ENCODE measurements at regions not wholly inside any gene's neighbourhood (a gene's known extent, or its start where the extent isn't known, plus 50 kb on each side); places are given as distances from the start of the nearest gene placed in this dataset.

DNA sequence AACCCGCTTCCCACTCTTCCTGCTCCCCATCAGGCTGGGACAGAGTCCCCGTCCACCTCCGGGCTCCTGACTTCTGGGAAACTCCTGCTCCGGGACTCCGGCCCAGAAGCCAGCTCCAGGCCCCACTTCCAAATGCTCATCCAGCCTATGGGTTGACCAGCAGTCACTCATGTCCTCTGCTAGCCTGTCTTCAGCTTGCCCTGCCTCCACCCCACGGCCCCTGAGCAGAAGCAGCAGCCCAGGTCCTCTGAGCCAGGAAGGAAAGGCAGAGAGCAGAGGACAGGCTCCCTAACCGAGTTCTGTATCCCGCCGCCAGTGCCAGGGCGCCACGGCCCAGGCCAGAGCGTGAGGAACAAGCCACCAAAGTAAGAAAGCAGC, 86.4 kb upstream of the ID2 start:
- no peaks in the 10 kb centered on the region for H3K27me3 ChIP-seq
- TF ChIP-seq, protein P1, sequence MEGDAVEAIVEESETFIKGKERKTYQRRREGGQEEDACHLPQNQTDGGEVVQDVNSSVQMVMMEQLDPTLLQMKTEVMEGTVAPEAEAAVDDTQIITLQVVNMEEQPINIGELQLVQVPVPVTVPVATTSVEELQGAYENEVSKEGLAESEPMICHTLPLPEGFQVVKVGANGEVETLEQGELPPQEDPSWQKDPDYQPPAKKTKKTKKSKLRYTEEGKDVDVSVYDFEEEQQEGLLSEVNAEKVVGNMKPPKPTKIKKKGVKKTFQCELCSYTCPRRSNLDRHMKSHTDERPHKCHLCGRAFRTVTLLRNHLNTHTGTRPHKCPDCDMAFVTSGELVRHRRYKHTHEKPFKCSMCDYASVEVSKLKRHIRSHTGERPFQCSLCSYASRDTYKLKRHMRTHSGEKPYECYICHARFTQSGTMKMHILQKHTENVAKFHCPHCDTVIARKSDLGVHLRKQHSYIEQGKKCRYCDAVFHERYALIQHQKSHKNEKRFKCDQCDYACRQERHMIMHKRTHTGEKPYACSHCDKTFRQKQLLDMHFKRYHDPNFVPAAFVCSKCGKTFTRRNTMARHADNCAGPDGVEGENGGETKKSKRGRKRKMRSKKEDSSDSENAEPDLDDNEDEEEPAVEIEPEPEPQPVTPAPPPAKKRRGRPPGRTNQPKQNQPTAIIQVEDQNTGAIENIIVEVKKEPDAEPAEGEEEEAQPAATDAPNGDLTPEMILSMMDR (IDR thresholded peaks at IDR 0.05): no peak
- no peak overlapping the region for H3K4me3 ChIP-seq
- peaks cover 0 to 8% of the 10 kb centered on the region in 2 donors for H3K4me1 ChIP-seq
- no peaks in the 10 kb centered on the region for H3K36me3 ChIP-seq
- no peak for DNase-seq (ENCODE audit: low spot score)
- H3K27ac ChIP-seq: no peak overlapping the region
- H3K9me3 ChIP-seq: no peaks in the 10 kb centered on the region

DNA sequence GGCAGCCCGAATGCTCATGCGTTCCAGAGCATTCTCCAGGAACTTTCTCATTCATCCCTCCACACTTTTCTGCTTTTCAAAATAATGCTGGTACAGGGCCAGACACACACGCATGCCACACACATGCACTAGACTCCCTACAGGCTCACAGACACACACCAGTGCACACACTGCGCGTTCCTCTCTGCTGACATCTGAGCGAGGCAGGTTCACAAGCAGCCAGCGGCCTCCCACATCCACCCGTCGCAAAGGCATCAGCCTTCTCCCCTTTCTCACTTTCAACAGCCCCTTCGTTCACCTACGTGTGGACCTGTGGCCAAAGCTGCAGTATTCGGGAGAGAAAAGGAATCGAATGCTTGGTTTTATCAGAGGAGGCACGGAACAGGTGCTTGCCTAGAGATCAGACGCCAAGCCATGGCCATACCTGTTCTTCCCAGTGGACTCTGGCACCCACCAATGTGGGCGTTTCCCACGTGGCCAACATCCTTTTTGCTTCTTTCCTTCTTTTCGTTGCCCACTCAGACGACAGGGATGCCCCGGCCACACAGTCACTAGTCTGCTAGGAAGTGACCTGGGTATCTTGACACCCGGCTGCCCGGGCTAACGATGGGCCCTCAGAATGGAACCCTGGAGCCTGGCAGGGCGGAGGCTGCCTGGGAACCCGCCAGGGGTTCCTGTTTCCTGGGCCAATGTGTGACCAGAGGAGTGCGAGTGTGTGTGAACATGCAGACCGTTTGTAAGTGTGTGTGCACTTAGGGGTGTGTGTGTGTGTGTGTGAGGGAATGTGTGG, 85.8 kb upstream of the ID2 start:
- Histone ChIP-seq H3K27ac (no peak overlapping the region), H3K9me3 (no peaks in the 10 kb centered on the region), H3K4me1 (peaks cover 0 to 8% of the 10 kb centered on the region in 2 donors), H3K27me3 (no peaks in the 10 kb centered on the region), H3K4me3 (no peak overlapping the region), H3K36me3 (no peaks in the 10 kb centered on the region)
- no peak for DNase-seq (ENCODE audit: low spot score)
- TF ChIP-seq, protein P1 (IDR thresholded peaks at IDR 0.05): no peak

DNA sequence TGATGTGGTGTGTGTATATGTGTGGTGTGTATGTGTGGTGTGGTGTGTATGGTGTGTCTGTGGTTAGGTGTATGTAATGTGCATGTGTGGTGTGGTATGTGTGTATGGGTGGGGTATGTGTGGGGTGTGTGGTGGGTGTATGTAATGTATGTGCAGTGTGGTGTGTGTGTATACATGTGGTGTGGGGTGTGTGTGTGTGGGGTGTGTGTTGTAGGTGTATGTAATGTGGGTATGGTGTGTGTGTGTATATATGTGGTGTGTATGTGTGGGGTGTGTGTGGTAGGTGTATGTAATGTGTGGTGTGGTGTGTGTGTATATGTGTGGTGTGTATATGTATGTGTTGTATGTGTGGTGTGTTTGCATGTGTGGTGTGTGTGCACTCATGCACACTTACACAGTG, 84.8 kb upstream of the ID2 start:
- no peaks in the 10 kb centered on the region for H3K27me3 ChIP-seq
- H3K9me3 ChIP-seq: no peaks in the 10 kb centered on the region
- no peak for DNase-seq (ENCODE audit: low spot score)
- H3K27ac ChIP-seq: no peak overlapping the region
- no peak overlapping the region for H3K4me3 ChIP-seq
- H3K4me1 ChIP-seq: peaks cover 0 to 8% of the 10 kb centered on the region in 2 donors
- H3K36me3 ChIP-seq: no peaks in the 10 kb centered on the region
- TF ChIP-seq, protein P1 (IDR thresholded peaks at IDR 0.05): no peak

DNA sequence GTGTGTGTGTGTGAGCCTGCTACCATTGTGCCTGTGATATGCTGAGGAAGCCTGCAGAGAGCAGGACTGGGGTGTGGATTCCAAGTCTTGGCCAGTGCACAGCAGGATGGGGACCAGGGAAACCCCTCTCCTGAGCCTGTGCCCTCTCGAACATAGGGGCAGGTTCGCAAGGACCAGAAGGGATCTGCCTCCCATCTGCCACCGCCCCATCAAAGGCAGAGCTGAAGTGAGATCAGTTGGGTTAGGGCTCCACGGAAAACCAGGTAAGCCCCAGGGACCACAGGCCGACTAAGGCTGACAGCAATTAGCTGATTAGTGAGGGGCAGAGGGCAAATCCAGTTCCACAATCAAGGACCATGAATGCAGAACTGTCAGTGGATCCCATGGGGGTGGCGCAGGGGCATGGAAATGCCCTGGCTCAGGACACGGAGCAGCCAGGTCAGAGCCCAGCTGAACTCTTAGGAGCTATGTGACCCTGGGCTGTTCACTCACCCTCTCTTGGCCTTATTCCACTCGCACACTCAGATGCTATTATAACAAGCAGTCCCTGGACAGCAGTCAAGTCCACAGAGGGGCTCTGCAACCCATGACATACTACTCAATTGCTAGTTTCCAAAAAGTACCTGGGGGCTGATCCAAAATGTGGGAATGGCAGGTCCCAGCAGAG, 84.2 kb upstream of the ID2 start:
- TF ChIP-seq, protein P1 (IDR thresholded peaks at IDR 0.05): no peak
- no peaks in the 10 kb centered on the region for H3K36me3 ChIP-seq
- no peaks in the 10 kb centered on the region for H3K27me3 ChIP-seq
- DNase-seq (ENCODE audit: low spot score): no peak
- no peaks in the 10 kb centered on the region for H3K9me3 ChIP-seq
- H3K4me3 ChIP-seq: no peak overlapping the region
- peak overlapping the region in 1 of 2 donors; percentile 40 for H3K27ac ChIP-seq
- peaks cover 0 to 4% of the 10 kb centered on the region in 2 donors for H3K4me1 ChIP-seq

DNA sequence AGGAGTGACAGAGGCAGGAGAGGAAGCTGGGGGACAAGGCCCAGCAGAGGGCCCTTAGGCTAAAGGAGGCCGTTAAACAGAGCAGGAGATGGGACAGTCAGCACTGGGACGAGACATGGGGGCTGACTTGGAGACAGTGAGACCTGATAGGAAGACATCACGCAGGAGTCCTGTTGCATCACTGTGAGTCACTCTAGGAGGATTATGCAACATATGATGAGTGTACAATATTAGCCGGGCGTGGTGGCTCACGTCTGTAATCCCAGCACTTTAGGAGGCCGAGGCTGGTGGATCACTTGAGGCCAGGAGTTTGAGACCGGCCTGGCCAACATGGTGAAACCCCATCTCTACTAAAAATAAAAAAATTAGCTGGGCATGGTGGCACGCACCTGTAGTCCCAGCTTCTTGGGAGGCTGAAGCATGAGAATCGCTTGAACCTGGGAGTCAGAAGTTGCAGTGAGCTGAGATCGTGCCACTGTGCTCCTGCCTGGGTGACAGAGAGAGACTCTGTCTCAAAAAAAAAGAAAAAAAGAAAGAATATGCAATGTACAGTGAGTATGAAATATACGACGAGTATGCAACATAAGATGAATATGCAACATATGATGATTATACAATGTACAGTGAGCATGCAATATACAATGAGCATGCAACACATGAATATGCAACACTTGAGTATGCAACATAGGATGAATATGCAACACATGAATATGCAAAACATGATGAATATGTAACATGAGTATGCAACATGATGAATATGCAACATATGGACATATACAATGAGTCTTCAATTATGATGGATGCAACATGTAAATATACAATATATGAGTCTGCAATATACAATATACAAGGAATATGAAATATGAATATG, 83.3 kb upstream of the ID2 start:
- Histone ChIP-seq H3K4me3 (no peak overlapping the region), H3K27ac (peak overlapping the region in 1 of 2 donors; percentile 40), H3K27me3 (no peaks in the 10 kb centered on the region), H3K9me3 (no peaks in the 10 kb centered on the region), H3K36me3 (no peaks in the 10 kb centered on the region), H3K4me1 (no peaks in the 10 kb centered on the region)
- DNase-seq (ENCODE audit: low spot score): peak; percentile 90
- TF ChIP-seq, protein P1 (IDR thresholded peaks at IDR 0.05): no peak

Data from right atrium auricular region (tissue), 2 donors.